ENCODE measurements at regions not wholly inside any gene's neighbourhood (a gene's known extent, or its start where the extent isn't known, plus 50 kb on each side); places are given as distances from the start of the nearest gene placed in this dataset.
"Not testable (repeated sequence)": the region's sequence is repeated elsewhere in the genome, so short reads cannot be mapped to it uniquely, and the experiment has no call there.

DNA sequence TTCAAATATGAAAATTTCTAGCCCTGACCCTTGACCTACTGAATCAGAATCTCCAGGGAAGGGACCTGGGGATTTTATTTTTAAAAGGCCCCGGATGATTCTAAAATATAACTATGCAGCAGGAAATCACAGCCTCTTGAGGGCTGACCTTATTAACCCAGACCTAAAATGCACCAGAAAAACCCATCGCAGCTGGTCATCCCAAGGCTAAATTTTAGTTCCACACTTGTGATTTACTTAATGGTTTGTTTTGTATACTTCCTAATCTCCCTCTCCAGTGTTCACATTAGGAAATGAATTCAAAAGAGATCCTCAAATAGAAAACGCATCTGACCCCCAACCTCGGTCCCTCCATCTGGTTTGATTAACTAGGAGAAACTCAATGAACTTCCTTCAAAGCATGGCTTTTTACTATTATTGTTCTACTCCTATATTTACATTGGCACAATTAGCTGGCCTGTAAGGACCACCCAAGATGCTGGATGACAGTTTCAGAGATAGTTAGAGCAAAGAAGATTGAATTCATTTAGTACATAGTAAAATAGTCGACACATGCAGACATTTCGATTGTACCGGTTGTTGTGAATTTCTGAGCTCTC is 147.8 kb upstream of the MED14 start:
- intact Hi-C loops (cut with micrococcal nuclease), result no loop called here

DNA sequence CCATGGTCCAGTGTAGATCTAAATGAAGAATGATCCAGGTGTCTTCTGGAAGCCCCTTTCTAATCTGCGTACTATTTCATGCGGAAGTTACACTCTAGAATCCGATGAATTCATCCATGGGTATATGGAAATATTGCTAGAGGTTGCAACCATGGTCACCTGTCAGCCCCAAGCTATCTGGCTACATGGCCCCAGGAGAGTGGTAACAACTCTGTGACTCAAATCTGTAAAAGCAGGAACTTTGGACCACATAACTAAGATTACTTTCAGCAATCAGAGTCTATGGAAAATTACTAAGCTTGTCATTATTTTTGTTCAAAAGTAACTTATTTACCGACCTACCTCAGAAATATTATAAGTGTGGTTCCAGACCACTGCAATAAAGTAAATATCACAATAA is 150.6 kb upstream of the MED14 start:
- intact Hi-C loops (cut with micrococcal nuclease), result no loop called here

DNA sequence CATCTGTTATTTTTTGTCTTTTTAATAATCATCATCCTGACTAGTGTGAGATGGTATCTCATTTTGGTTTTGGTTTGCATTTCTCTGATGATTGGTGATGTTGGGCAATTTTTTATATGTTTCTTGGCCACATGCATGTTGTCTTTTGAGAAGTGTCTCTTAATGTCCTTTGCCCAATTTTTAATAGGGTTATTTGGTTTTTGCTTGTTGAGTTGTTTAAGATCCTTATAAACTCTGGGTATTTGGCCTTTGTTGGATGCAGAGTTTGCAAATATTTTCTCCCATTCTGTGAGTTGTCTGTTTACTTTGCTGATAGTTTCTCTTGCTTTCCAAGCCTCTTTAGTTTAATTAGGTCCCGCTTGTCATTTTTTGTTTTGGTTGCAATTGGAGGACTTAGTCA is 152.1 kb upstream of the MED14 start:
- intact Hi-C loops (cut with micrococcal nuclease), result no loop called here

DNA sequence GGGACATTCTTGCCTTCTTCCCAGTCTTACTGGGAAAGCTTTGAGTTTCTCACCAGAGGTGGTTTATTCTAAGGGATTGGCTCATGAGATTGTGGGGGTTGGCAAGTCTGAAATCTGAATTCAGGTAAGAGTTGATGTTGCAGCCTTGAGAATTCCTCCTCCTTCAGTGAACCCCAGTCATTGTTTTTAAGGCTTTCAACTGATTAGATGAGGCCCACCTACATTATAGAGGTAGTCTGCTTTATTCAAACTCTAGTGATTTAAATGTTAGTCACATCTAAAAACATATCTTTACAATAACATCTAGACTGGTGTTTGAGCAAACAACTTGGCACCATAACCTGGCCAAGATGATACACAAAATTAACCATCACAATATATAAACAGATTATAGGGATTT is 156.5 kb upstream of the MED14 start:
- intact Hi-C loops (cut with micrococcal nuclease), result no loop called here

GRCh38 chrX:40893251-40893910 is 158.0 kb upstream of the MED14 start:
- intact Hi-C loops (cut with micrococcal nuclease), result no loop called here

DNA sequence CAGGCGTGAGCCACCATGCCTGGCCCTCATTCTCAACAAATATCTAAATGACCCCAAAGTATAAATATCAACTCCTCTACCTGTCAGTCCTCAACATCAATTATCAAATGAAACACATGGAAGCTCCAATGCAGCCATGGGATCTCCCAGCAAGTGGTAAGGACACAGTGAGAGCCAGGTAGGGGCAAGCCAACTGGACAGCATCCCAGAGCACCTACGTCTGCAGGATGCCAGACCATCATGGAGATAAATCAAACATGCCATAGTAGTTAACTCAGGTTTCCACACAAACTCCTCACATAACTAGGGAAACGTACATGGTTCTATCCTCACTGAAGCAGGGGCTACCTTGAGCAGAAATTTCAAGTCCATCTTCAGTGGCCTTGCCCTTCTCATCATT is 159.9 kb upstream of the MED14 start:
- intact Hi-C loops (cut with micrococcal nuclease), result no loop called here

DNA sequence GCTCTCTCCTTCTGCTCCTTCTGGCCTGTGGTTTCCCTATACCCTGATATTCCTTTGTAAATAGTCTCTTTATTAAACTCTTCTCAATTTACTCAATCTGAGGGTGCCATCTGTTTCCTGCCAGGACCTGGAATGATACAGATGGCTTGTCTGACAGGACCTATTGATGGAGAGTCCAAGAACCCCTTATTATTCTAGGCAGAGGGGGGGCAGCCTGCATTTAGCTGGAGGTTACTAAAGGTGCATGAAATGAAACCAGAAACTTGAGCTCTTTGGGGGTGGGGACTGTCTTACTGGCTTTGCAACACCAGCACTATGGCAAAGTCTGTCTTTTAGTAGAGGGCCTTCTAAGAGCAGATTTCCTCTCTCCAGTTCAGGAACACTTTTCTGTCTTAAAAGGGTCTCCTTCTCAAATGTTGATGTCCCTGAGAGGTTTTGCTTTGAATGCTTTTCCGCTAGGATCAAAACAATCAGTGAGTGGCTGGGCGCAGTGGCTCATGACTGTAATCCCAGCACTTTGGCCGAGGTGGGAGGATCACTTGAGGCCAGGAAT is 162.5 kb upstream of the MED14 start:
- intact Hi-C loops (cut with micrococcal nuclease), result no loop called here

- intact Hi-C loops (cut with micrococcal nuclease), result not testable (repeated sequence)
Measured at GRCh38 chrX:40904739-40905138, 169.4 kb upstream of the MED14 start.

- intact Hi-C loops (cut with micrococcal nuclease), result no loop called here
Measured at GRCh38 chrX:40908026-40908425, 172.7 kb upstream of the MED14 start.

DNA sequence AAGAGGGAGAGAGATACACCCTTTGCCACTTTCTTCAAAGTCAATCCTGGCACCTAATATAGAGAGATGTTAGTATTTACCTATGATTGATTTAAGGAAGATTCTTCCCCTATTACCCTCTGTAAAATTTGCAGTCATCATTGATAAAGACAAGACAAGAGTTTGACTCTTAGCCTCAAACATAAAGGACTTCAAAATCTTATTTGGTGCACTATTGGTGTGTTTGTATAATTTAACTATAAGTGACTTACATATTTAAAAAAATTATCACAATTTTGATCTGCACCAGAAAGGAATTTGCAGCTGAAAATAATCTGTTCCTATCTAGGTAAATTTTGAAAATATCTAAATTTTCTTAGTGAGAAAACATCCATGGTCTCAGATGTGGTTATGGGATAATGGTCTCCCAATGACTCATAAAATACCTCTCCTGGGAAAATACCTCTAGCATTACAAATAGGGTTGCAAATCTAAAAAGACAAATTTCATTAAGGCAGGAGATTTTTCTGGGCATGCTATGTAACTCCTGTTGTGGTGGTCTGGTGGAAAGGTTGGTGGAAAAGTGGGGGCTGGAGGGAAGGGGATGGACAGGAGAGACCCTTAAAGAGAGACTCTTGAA is 173.6 kb upstream of the MED14 start:
- intact Hi-C loops (cut with micrococcal nuclease), result no loop called here

DNA sequence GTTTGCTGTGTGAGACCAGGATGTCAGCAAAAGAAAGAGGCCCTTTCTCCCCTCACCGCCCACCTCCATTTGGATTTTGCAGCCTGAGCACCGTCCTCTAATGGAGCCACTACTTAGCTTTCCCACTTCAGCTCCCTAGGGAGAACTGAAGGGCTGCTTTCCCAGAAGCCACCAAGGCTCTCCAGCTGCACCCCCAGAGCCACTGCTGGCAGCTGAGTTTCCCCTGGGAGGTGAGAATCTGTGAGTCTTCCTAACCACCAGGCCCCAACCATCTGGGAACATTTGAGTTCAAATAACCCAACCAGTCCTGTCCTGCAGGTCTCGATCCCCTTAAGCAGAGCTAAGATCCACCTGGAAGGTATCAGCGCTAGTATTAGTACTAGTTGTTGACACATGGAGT is 173.1 kb upstream of the USP9X start:
- intact Hi-C loops (cut with micrococcal nuclease), result no loop called here

GRCh38 chrX:40912576-40912975 is 172.7 kb upstream of the USP9X start:
- intact Hi-C loops (cut with micrococcal nuclease), result no loop called here

DNA sequence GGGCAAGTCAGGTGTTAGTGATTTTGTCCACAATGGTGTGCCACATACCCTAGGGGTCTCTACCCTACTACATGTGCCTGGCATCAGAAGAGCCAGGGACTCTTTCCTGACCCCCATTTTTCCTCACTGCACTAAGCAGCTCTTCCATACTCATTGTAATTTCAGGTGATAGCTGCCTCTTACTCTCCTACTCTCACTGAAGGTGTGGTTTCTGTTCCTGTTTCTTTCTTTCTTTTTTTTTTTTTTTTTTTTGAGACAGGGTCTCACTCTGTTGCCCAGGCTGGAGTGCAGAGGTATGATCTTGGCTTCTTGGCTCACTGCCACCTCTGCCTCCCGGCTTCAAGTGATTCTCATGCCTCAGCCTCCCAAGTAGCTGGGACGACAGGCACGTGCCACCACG is 164.9 kb upstream of the USP9X start:
- intact Hi-C loops (cut with micrococcal nuclease), result no loop called here

DNA sequence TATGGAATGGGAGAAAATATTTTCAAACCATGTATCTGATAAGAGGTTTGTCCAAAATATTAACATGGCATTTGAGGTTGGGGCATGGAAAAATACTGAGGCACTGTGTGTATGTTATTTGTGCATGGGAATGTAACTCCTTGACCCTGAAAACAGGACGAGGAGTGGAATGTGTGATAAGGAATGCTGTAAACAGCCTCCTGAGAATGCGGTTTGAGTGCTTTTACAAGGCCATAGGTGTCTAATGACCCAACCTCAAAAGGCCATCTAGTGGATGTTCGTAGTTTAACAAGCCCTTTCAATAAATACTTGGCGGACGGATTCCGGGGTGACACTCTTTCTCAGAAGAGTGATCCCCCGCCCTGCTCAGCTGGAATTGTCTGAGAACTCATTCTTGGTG is 162.9 kb upstream of the USP9X start:
- intact Hi-C loops (cut with micrococcal nuclease), result no loop called here

GRCh38 chrX:40926739-40927427 is 158.4 kb upstream of the USP9X start:
- intact Hi-C loops (cut with micrococcal nuclease), result not testable (repeated sequence)

GRCh38 chrX:40928076-40928475 is 157.2 kb upstream of the USP9X start:
- intact Hi-C loops (cut with micrococcal nuclease), result no loop called here

DNA sequence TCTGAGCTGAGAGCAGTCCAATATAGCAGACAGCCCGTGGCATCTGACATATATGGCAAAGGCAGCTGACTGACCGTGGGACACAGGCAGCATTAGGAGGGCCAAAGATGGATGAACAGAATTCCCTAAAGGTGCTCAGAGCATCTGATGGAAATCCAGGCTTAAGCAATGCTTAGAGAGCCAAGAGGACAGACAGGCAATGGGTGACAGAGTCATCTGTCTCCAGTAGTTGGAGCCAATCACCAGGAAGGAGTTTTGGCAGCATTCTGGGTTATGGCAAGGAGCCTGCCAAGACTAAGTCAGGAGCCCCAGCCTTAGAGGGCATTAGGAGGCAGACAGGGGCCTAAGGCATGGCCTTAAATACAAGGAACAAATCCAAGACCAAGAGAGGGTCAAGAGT is 153.3 kb upstream of the USP9X start:
- intact Hi-C loops (cut with micrococcal nuclease), result loop anchor here (2.0 to 5.0 kb wide), 4 partner anchors 21 to 185 kb away; no protein-coding TSS in a partner anchor

DNA sequence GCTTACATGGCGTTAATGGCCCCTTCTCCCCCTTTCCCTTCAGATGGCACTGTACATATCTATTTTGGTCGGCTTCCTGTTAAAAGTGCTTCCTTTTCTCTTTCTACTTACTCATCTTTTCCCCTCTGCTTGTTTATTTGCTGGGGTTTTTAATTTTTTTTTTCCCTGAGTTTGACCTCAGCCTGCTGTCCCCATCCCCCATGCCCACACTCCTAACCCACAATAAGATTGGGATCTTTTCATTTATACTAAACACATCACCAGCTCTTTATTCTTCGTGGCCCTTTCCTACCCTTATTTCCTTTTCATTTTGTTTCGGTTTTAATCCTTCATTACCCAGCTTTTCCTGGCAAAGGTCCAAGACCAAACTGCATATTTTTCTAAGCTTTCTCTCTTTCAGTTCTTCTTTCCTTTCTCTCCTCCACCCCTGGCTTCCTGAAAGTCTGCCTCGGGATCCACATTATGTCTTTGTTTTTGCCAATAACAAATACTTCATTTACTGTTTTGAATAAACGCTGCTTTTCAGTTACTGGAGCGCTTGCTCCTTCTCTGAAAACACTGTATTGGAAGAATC is 152.0 kb upstream of the USP9X start:
- intact Hi-C loops (cut with micrococcal nuclease), result loop anchor here (2.0 to 5.0 kb wide), 4 partner anchors 20 to 184 kb away; no protein-coding TSS in a partner anchor

DNA sequence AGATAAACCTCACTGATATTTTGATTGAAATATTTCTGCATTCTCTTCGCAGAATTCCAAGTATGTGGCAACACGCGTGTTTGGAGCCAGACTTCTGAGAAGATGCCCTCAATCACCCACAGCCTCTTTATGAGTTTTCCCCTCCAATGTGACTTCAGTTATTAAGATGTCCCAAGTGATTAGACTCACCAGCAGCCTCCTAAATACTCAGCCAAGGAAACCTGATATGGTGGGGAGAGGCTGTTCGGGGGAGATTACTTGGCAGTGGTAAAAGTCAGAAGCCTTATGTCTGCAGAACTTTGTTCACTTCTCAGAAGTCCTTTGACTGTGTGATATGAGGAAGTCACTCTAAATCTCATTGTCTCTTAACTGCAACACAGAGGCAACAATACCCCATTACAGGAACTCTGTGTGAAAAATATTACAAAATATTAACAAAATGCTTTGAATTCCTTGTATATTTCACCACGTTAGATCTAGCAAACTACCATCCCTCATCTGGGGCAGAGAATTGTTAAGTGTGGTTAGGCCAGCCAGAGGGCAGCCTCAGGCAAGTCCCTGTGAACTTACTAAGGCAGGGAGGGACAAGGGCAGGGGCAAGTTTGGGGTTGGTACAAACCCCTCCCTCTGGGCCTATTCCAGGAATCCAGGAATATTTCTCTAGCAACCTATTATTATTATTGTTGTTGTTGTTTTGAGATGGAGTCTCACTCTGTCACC is 151.4 kb upstream of the USP9X start:
- intact Hi-C loops (cut with micrococcal nuclease), result loop anchor here (2.0 to 5.0 kb wide), 4 partner anchors 19 to 183 kb away; no protein-coding TSS in a partner anchor

- intact Hi-C loops (cut with micrococcal nuclease), result no loop called here
Measured at GRCh38 chrX:40936827-40937226, 148.4 kb upstream of the USP9X start.

DNA sequence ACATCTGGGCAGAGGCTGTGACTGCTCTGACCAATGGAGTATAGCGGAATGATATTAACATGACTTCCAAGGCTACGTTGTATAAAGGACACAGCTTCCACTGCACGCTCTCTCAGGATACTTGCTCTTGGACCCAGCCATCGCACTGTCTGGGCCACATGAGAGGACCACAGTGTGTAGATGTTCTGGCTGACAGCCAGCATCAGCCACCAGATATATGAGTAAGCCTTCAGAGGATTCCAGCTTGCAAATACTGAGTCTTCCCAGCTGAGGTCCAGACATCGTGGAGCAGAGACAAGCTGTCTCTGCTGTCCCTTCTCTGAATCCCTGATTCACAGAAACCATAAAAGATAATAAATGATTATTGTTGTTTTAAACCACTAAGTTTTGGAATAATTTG is 146.8 kb upstream of the USP9X start:
- intact Hi-C loops (cut with micrococcal nuclease), result no loop called here
